ENCODE measurements at regions not wholly inside any gene's neighbourhood (a gene's known extent, or its start where the extent isn't known, plus 50 kb on each side); places are given as distances from the start of the nearest gene placed in this dataset.

- DNase-seq (ENCODE audit: low read depth), result no peak
- TF ChIP-seq CTCF (conservative IDR thresholded peaks at IDR 0.05; ENCODE audit: control insufficient read depth, insufficient read depth, low read depth, low read length), result no peak
- no peak overlapping the region for H3K4me3 ChIP-seq (ENCODE audit: control insufficient read depth, low read depth, low read length)
Observed at GRCh38 chr12:69015831-69016230, 82.9 kb upstream of the CPM start.

- H3K4me3 ChIP-seq (ENCODE audit: control insufficient read depth, low read depth, low read length), result no peak overlapping the region
- no peak for TF ChIP-seq CTCF (conservative IDR thresholded peaks at IDR 0.05; ENCODE audit: control insufficient read depth, insufficient read depth, low read depth, low read length)
- DNase-seq (ENCODE audit: low read depth), result no peak
Observed at GRCh38 chr12:69019082-69019481, 86.1 kb upstream of the CPM start.

- H3K4me3 ChIP-seq (ENCODE audit: control insufficient read depth, low read depth, low read length), result no peak overlapping the region
- no peak for TF ChIP-seq CTCF (conservative IDR thresholded peaks at IDR 0.05; ENCODE audit: control insufficient read depth, insufficient read depth, low read depth, low read length)
- DNase-seq (ENCODE audit: low read depth), result no peak
Observed at GRCh38 chr12:69019910-69020309, 86.9 kb upstream of the CPM start.

- H3K4me3 ChIP-seq (ENCODE audit: control insufficient read depth, low read depth, low read length), result no peak overlapping the region
- TF ChIP-seq CTCF (conservative IDR thresholded peaks at IDR 0.05; ENCODE audit: control insufficient read depth, insufficient read depth, low read depth, low read length), result no peak
- DNase-seq (ENCODE audit: low read depth), result peak; percentile 78
Observed at GRCh38 chr12:69022674-69023073, 89.7 kb upstream of the CPM start.

GRCh38 chr12:69023840-69024239, 90.9 kb upstream of the CPM start:
- no peak for DNase-seq (ENCODE audit: low read depth)
- no peak overlapping the region for H3K4me3 ChIP-seq (ENCODE audit: control insufficient read depth, low read depth, low read length)
- no peak for TF ChIP-seq CTCF (conservative IDR thresholded peaks at IDR 0.05; ENCODE audit: control insufficient read depth, insufficient read depth, low read depth, low read length)

GRCh38 chr12:69024413-69024812, 91.4 kb upstream of the CPM start:
- peak overlapping the region; percentile 28 for H3K4me3 ChIP-seq (ENCODE audit: control insufficient read depth, low read depth, low read length)
- DNase-seq (ENCODE audit: low read depth), result peak; percentile 95
- TF ChIP-seq CTCF (conservative IDR thresholded peaks at IDR 0.05; ENCODE audit: control insufficient read depth, insufficient read depth, low read depth, low read length), result no peak

- peak overlapping the region; percentile 28 for H3K4me3 ChIP-seq (ENCODE audit: control insufficient read depth, low read depth, low read length)
- peak; percentile 85 for DNase-seq (ENCODE audit: low read depth)
- TF ChIP-seq CTCF (conservative IDR thresholded peaks at IDR 0.05; ENCODE audit: control insufficient read depth, insufficient read depth, low read depth, low read length), result no peak
Observed at GRCh38 chr12:69024907-69025306, 91.9 kb upstream of the CPM start.
